ENCODE measurements at regions not wholly inside any gene's neighbourhood (a gene's known extent, or its start where the extent isn't known, plus 50 kb on each side); places are given as distances from the start of the nearest gene placed in this dataset.

DNA sequence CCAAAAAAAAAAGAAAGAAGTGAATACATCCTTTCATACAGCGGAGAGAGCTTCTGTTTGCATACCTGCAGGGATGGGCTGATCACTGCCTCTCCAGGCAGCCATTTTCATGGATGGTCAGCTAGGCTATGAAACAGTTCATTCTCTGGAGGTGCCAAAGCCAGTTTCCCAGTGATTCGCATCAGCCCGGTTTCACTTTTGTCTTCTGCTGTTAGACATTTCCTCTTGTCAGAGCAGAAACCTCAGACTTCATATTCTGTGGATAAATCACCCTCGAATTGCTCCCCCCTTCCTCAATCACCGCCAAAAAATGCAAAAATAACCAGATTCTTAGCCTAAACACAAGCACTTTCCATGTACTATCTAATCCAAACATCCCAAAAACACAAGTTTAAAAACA is 225.6 kb downstream of the ADAMTS9 start:
- no peak for ATAC-seq
- no peak for FAIRE-seq
- ChIA-PET CTCF (interaction anchor here (1.6 to 2.7 kb wide), 2 partner anchors 10 to 22 kb away, joined by 7 to 13 read pairs; no protein-coding TSS in a partner anchor), POLR2A (no interaction called here)
- no peak for DNase-seq (ENCODE audit: low read depth in 1 of 2, low spot score in 1 of 2)
- 67% methylated on average over 5 of the region's 5 CpGs for WGBS (ENCODE audit: missing lambda C conversion rate)
- Histone ChIP-seq H3K4me3 (no peak overlapping the region), H3K9me3 (no peaks in the 10 kb centered on the region), H3K27ac (no peak overlapping the region), H3K4me2 (no peak overlapping the region), H3K4me1 (no peaks in the 10 kb centered on the region)
- TF ChIP-seq BHLHE40 (IDR thresholded peaks at IDR 0.05; ENCODE audit: low read depth, low read length): no peak
- TF ChIP-seq, protein P1, sequence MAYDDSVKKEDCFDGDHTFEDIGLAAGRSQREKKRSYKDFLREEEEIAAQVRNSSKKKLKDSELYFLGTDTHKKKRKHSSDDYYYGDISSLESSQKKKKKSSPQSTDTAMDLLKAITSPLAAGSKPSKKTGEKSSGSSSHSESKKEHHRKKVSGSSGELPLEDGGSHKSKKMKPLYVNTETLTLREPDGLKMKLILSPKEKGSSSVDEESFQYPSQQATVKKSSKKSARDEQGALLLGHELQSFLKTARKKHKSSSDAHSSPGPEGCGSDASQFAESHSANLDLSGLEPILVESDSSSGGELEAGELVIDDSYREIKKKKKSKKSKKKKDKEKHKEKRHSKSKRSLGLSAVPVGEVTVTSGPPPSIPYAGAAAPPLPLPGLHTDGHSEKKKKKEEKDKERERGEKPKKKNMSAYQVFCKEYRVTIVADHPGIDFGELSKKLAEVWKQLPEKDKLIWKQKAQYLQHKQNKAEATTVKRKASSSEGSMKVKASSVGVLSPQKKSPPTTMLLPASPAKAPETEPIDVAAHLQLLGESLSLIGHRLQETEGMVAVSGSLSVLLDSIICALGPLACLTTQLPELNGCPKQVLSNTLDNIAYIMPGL (CRISPR knock-in tag; IDR thresholded peaks at IDR 0.05; ENCODE audit: borderline replicate concordance): no peak
- TF ChIP-seq, protein P2, sequence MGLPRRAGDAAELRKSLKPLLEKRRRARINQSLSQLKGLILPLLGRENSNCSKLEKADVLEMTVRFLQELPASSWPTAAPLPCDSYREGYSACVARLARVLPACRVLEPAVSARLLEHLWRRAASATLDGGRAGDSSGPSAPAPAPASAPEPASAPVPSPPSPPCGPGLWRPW (IDR thresholded peaks at IDR 0.05): no peak
- TF ChIP-seq FOSL2 (IDR thresholded peaks at IDR 0.05): no peak
- no peak for TF ChIP-seq FOSL2 (CRISPR knock-in tag; IDR thresholded peaks at IDR 0.05)
- no peak for TF ChIP-seq NR3C1 (IDR thresholded peaks at IDR 0.05)
- no peak for TF ChIP-seq GATA3 (IDR thresholded peaks at IDR 0.05; ENCODE audit: borderline replicate concordance)
- TF ChIP-seq SREBF2 (IDR thresholded peaks at IDR 0.05): no peak
- TF ChIP-seq HOXA7 (CRISPR knock-in tag; IDR thresholded peaks at IDR 0.05): no peak
- no peak for TF ChIP-seq HOXB5 (CRISPR knock-in tag; IDR thresholded peaks at IDR 0.05)
- TF ChIP-seq TFCP2L1 (CRISPR knock-in tag; IDR thresholded peaks at IDR 0.05): no peak
- TF ChIP-seq, protein P3, sequence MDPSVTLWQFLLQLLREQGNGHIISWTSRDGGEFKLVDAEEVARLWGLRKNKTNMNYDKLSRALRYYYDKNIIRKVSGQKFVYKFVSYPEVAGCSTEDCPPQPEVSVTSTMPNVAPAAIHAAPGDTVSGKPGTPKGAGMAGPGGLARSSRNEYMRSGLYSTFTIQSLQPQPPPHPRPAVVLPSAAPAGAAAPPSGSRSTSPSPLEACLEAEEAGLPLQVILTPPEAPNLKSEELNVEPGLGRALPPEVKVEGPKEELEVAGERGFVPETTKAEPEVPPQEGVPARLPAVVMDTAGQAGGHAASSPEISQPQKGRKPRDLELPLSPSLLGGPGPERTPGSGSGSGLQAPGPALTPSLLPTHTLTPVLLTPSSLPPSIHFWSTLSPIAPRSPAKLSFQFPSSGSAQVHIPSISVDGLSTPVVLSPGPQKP (IDR thresholded peaks at IDR 0.05; ENCODE audit: low read depth, low read length): no peak
- TF ChIP-seq, protein P4, sequence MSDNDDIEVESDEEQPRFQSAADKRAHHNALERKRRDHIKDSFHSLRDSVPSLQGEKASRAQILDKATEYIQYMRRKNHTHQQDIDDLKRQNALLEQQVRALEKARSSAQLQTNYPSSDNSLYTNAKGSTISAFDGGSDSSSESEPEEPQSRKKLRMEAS (IDR thresholded peaks at IDR 0.05): no peak
- TF ChIP-seq POLR2AphosphoS2 (conservative IDR thresholded peaks at IDR 0.05; ENCODE audit: low read length): no peak
- no peak for TF ChIP-seq CTCF (IDR thresholded peaks at IDR 0.05)
- no peak for TF ChIP-seq EP300 (IDR thresholded peaks at IDR 0.05)
- TF ChIP-seq HOXB13 (CRISPR knock-in tag; IDR thresholded peaks at IDR 0.05; ENCODE audit: low read depth): no peak

DNA sequence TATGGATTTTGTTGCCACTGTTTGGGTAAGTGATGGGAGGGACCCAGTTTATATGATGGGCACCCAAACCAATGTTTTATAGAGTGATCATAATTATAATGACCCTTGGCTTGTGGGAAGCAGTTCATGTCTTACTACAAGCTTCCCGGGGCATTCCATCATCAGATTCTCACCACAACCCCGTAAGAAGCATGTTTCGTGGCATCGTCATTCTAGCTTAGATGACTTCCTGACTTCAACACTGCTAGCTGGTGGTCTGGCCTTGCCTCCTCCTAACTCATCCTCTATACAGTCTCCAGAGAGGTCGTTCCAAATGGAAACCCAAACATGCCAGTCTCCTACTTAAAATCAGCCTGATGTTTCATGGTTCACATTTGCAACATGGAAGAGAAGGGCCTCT is 226.9 kb downstream of the ADAMTS9 start:
- TF ChIP-seq HOXB13 (CRISPR knock-in tag; IDR thresholded peaks at IDR 0.05; ENCODE audit: low read depth): no peak
- TF ChIP-seq GATA3 (IDR thresholded peaks at IDR 0.05; ENCODE audit: borderline replicate concordance): no peak
- TF ChIP-seq RNF2 (IDR thresholded peaks at IDR 0.05; ENCODE audit: borderline replicate concordance, low read depth): no peak
- TF ChIP-seq SREBF2 (IDR thresholded peaks at IDR 0.05): no peak
- TF ChIP-seq, protein P2 (IDR thresholded peaks at IDR 0.05): no peak
- TF ChIP-seq RCOR1 (IDR thresholded peaks at IDR 0.05; ENCODE audit: low read depth, low read length): no peak
- TF ChIP-seq MYC (IDR thresholded peaks at IDR 0.05; ENCODE audit: borderline replicate concordance, low read length): no peak
- TF ChIP-seq NR3C1 (IDR thresholded peaks at IDR 0.05): no peak
- no peak for TF ChIP-seq RAD21 (conservative IDR thresholded peaks at IDR 0.05 in 1 of 2, IDR thresholded peaks at IDR 0.05 in 1 of 2)
- TF ChIP-seq TP53 (CRISPR knock-in tag; IDR thresholded peaks at IDR 0.05): no peak
- no peak for TF ChIP-seq POLR2AphosphoS2 (conservative IDR thresholded peaks at IDR 0.05; ENCODE audit: low read length)
- no peak for TF ChIP-seq FOXS1 (CRISPR knock-in tag; IDR thresholded peaks at IDR 0.05)
- TF ChIP-seq JUNB (IDR thresholded peaks at IDR 0.05): no peak
- TF ChIP-seq, protein P4 (IDR thresholded peaks at IDR 0.05): no peak
- TF ChIP-seq HOXB5 (CRISPR knock-in tag; IDR thresholded peaks at IDR 0.05): no peak
- TF ChIP-seq HOXA7 (CRISPR knock-in tag; IDR thresholded peaks at IDR 0.05): no peak
- no peak overlapping the region for H3K27ac ChIP-seq
- H3K4me2 ChIP-seq: no peak overlapping the region
- ChIA-PET POLR2A (no interaction called here), CTCF (interaction anchor here (0.8 kb wide), 1 partner anchor 24 kb away, joined by 4 read pairs; no protein-coding TSS in a partner anchor)
- WGBS (ENCODE audit: missing lambda C conversion rate): 78% methylated on average over 5 of the region's 5 CpGs
- no peak overlapping the region for H3K4me3 ChIP-seq
- no peaks in the 10 kb centered on the region for H3K9me3 ChIP-seq
- ATAC-seq (no peak), FAIRE-seq (no peak), DNase-seq (ENCODE audit: low read depth in 1 of 2, low spot score in 1 of 2) (no peak)
- H3K4me1 ChIP-seq: no peaks in the 10 kb centered on the region
